ENCODE measurements at regions not wholly inside any gene's neighbourhood (a gene's known extent, or its start where the extent isn't known, plus 50 kb on each side); places are given as distances from the start of the nearest gene placed in this dataset.

DNA sequence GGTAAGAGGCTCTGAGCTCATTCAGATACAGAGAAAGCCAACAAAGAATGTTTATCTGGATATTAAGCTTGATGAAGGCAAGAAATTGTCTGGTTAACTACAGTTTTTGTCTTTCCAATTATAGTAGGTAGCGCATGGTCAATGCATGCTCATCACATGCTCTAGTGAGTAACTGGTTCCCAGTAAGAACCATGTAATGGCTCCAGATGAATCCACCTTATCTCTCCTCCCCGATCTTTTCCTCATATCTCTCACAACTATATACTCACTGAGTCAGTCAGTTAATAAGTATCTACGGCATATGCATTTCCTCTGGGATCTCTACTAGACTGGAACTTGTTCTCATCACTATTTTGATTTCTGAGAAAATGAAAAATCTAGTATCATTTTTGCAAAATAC lies 340.7 kb upstream of the DYNLRB2 start:
- TF ChIP-seq, protein P1, sequence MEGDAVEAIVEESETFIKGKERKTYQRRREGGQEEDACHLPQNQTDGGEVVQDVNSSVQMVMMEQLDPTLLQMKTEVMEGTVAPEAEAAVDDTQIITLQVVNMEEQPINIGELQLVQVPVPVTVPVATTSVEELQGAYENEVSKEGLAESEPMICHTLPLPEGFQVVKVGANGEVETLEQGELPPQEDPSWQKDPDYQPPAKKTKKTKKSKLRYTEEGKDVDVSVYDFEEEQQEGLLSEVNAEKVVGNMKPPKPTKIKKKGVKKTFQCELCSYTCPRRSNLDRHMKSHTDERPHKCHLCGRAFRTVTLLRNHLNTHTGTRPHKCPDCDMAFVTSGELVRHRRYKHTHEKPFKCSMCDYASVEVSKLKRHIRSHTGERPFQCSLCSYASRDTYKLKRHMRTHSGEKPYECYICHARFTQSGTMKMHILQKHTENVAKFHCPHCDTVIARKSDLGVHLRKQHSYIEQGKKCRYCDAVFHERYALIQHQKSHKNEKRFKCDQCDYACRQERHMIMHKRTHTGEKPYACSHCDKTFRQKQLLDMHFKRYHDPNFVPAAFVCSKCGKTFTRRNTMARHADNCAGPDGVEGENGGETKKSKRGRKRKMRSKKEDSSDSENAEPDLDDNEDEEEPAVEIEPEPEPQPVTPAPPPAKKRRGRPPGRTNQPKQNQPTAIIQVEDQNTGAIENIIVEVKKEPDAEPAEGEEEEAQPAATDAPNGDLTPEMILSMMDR (IDR thresholded peaks at IDR 0.05) = no peak
- TF ChIP-seq POLR2A (IDR thresholded peaks at IDR 0.05) = no peak

Data from Peyer's patch (tissue), 4 donors.